DND-41 (cell line): ENCODE measurements at regions not wholly inside any gene's neighbourhood (a gene's known extent, or its start where the extent isn't known, plus 50 kb on each side); places are given as distances from the start of the nearest gene placed in this dataset.

Source experiments
- ATAC-seq: fragments of 200-7000 bp; cut with Tn5 transposase; 3 replicates; pipeline ENCODE4 v1.9.1; 2021; ENCODE audit warnings: low read depth; ENCODE audit not compliant: insufficient read depth
- DNase-seq: peaks from one replicate; pipeline ENCODE4 v3.0.0-alpha.2; 2020
- H2AFZ ChIP-seq: 2 replicates; pipeline ENCODE4 v1.6.0; 2012; ENCODE audit warnings: low read depth, low read length
- H3K27ac ChIP-seq: 2 replicates; pipeline ENCODE4 v1.5.1; 2012; ENCODE audit warnings: low read length, inconsistent platforms
- H3K27me3 ChIP-seq: fragments of 200-600 bp; sonication (generic); 2 replicates; pipeline ENCODE4 v1.6.0; 2012; ENCODE audit warnings: low read length, mild to moderate bottlenecking, inconsistent platforms; ENCODE audit not compliant: insufficient read depth, poor library complexity
- H3K36me3 ChIP-seq: 2 replicates; pipeline ENCODE4 v1.5.1; 2012; ENCODE audit warnings: low read length, inconsistent platforms; ENCODE audit not compliant: insufficient read depth
- H3K4me1 ChIP-seq: 2 replicates; pipeline ENCODE4 v1.5.1; 2012; ENCODE audit warnings: mild to moderate bottlenecking, low read length; ENCODE audit not compliant: insufficient read depth
- H3K4me2 ChIP-seq: 2 replicates; pipeline ENCODE4 v1.6.0; 2012; ENCODE audit warnings: mild to moderate bottlenecking, moderate library complexity, low read length, inconsistent platforms; ENCODE audit not compliant: insufficient read depth
- H3K4me3 ChIP-seq, 2 experiments: fragments of 200-600 bp in 1 of 2; shearing (Covaris generic) in 1 of 2; 2 replicates each; pipeline ENCODE4 v1.5.1; 2012 to 2016; ENCODE audit warnings: inconsistent platforms in 2 of 2, low read length in 2 of 2, mild to moderate bottlenecking in 2 of 2, low read depth in 1 of 2, moderate library complexity in 1 of 2
- H3K79me2 ChIP-seq: 2 replicates; pipeline ENCODE4 v1.6.0; 2012; ENCODE audit warnings: low read length, inconsistent platforms; ENCODE audit not compliant: insufficient read depth
- H3K9ac ChIP-seq: 2 replicates; pipeline ENCODE4 v1.6.0; 2012; ENCODE audit warnings: low read depth, mild to moderate bottlenecking, inconsistent platforms, low read length, moderate library complexity
- H3K9me3 ChIP-seq: 2 replicates; pipeline ENCODE4 v1.5.1; 2012; ENCODE audit warnings: low read length, moderate library complexity, mild to moderate bottlenecking, inconsistent platforms; ENCODE audit not compliant: insufficient read depth, severe bottlenecking
- H4K20me1 ChIP-seq: 2 replicates; pipeline ENCODE4 v1.6.0; 2012; ENCODE audit warnings: low read length; ENCODE audit not compliant: insufficient read depth
- EZH2 ChIP-seq: IDR thresholded peaks from 3 replicates; pipeline ENCODE4 v1.6.1; 2012; ENCODE audit warnings: borderline replicate concordance, low read depth, mild to moderate bottlenecking, moderate library complexity, low read length, inconsistent platforms; ENCODE audit not compliant: severe bottlenecking
- TF ChIP-seq, protein P1 (sequence below): IDR thresholded peaks from 2 replicates; pipeline ENCODE4 v1.5.1; 2012; ENCODE audit warnings: borderline replicate concordance, low read length, moderate library complexity, mild to moderate bottlenecking; ENCODE audit not compliant: poor library complexity, severe bottlenecking; ENCODE audit errors: extremely low read depth

DNA sequence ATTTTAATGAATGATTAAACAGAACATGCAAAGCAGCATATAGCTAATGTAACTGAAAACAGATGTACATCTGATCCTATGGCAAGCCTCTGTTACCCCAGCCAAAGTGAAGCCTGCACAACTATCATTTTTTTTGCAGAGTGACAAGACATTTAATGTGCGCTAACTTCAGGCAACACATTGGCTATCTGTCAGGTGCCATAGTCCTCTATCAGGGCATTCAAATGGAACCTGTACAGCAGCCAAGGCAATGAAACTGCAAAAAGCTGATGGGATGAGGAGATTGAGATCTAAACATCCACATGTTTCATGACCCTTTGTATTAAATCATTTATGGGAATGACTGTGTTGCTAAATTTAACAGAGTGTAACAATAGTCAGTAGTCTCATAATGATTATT is 1088.5 kb upstream of the TMEM132C start:
- DNase-seq (no peak), ATAC-seq (no peak)
- Histone ChIP-seq H3K9me3 (peaks cover 20% of the 10 kb centered on the region), H3K79me2 (no peaks in the 10 kb centered on the region), H4K20me1 (no peaks in the 10 kb centered on the region), H3K27ac (no peak overlapping the region), H3K27me3 (no peaks in the 10 kb centered on the region), H3K4me1 (no peaks in the 10 kb centered on the region), H2AFZ (no peak overlapping the region), H3K9ac (no peak overlapping the region), H3K4me3 (no peak overlapping the region), H3K4me2 (no peak overlapping the region), H3K36me3 (no peaks in the 10 kb centered on the region)
- TF ChIP-seq, protein P1, sequence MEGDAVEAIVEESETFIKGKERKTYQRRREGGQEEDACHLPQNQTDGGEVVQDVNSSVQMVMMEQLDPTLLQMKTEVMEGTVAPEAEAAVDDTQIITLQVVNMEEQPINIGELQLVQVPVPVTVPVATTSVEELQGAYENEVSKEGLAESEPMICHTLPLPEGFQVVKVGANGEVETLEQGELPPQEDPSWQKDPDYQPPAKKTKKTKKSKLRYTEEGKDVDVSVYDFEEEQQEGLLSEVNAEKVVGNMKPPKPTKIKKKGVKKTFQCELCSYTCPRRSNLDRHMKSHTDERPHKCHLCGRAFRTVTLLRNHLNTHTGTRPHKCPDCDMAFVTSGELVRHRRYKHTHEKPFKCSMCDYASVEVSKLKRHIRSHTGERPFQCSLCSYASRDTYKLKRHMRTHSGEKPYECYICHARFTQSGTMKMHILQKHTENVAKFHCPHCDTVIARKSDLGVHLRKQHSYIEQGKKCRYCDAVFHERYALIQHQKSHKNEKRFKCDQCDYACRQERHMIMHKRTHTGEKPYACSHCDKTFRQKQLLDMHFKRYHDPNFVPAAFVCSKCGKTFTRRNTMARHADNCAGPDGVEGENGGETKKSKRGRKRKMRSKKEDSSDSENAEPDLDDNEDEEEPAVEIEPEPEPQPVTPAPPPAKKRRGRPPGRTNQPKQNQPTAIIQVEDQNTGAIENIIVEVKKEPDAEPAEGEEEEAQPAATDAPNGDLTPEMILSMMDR: no peak
- TF ChIP-seq EZH2: no peak

DNA sequence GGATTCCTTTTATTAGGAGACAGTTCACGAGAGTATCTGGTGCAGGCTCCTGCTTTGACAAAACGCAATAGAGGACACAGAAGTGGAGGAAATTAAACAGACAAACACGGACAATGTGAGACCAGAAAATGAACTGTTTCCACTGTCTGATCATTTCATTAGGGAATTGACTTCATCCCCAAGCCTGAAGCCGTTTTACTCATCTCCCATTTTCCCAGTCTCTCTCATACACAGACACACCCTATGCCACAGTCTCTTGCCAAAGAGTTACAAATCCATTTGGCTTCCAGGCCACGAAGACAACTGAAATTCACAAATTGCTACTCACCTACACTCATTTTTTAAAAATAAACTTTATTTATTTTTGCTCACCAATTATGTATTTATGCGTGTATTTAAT is 1087.8 kb upstream of the TMEM132C start:
- no peaks in the 10 kb centered on the region for H4K20me1 ChIP-seq
- no peak for TF ChIP-seq EZH2
- TF ChIP-seq, protein P1: no peak
- no peaks in the 10 kb centered on the region for H3K79me2 ChIP-seq
- DNase-seq (no peak), ATAC-seq (no peak)
- no peak overlapping the region for H3K4me3 ChIP-seq
- peaks cover 20% of the 10 kb centered on the region for H3K9me3 ChIP-seq
- H3K9ac ChIP-seq: no peak overlapping the region
- no peaks in the 10 kb centered on the region for H3K4me1 ChIP-seq
- H3K4me2 ChIP-seq: no peak overlapping the region
- no peak overlapping the region for H3K27ac ChIP-seq
- H3K36me3 ChIP-seq: no peaks in the 10 kb centered on the region
- no peaks in the 10 kb centered on the region for H3K27me3 ChIP-seq
- H2AFZ ChIP-seq: no peak overlapping the region

DNA sequence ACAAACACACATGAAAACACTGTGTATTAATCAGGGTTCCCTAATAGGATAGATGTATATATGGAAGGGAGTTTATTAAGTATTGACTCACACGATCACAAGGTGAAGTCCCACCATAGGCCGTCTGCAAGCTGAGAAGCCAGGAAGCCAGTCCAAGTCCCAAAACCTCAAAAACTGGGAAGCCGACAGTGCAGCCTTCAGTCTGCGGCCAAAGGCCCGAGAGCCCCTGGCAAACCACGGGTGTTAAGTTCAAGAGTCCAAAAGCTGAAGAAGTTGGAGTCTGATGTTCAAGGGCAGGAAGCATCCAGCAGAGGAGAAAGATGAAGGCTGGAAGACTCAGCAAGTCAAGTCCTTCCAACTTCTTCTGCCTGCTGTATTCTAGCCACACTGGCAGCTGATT is 1085.0 kb upstream of the TMEM132C start:
- Histone ChIP-seq H3K27me3 (no peaks in the 10 kb centered on the region), H3K27ac (no peak overlapping the region), H3K36me3 (no peaks in the 10 kb centered on the region), H4K20me1 (no peaks in the 10 kb centered on the region), H3K4me2 (no peak overlapping the region), H3K4me3 (no peak overlapping the region), H3K9me3 (peaks cover 12% of the 10 kb centered on the region), H2AFZ (no peak overlapping the region), H3K4me1 (no peaks in the 10 kb centered on the region), H3K9ac (no peak overlapping the region), H3K79me2 (no peaks in the 10 kb centered on the region)
- no peak for TF ChIP-seq EZH2
- TF ChIP-seq, protein P1: no peak
- no peak for ATAC-seq
- no peak for DNase-seq

DNA sequence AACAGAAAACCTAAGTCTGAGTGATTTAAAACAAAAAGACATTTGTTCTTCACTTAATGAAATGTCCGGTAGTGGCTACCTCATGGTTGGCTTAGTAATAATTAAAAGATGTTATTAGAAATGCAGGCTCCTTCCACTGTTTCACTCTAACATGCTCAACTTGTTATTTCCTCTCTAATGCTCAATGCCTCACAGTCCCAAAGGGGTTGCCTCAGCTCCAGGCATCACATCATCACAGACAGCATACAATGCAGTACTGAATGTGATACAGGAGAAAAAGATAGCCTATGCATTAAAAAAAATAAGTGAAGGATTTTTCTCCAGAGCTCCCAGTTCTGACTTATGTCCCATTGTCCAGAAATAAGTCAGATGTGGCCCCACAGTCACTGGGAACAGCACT is 1077.0 kb upstream of the TMEM132C start:
- no peak for ATAC-seq
- Histone ChIP-seq H3K27ac (no peak overlapping the region), H4K20me1 (no peaks in the 10 kb centered on the region), H3K4me3 (no peak overlapping the region), H3K9me3 (no peaks in the 10 kb centered on the region), H3K4me2 (no peak overlapping the region), H3K9ac (no peak overlapping the region), H3K4me1 (no peaks in the 10 kb centered on the region), H3K36me3 (no peaks in the 10 kb centered on the region), H2AFZ (no peak overlapping the region), H3K27me3 (no peaks in the 10 kb centered on the region), H3K79me2 (no peaks in the 10 kb centered on the region)
- no peak for TF ChIP-seq EZH2
- TF ChIP-seq, protein P1: no peak
- no peak for DNase-seq
